IMR-90 (cell line): ENCODE measurements at regions not wholly inside any gene's neighbourhood (a gene's known extent, or its start where the extent isn't known, plus 50 kb on each side); places are given as distances from the start of the nearest gene placed in this dataset.

ENCODE experiments used
- ATAC-seq: fragments of 200-7000 bp; cut with Tn5 transposase; 2 replicates; pipeline ENCODE4 v1.9.1; 2020; ENCODE audit warnings: low read depth, mild to moderate bottlenecking, moderate library complexity
- BruUV-seq: library from RNA; stranded (reverse); fragments of 400-500 nt; replicated peaks from 2 replicates; lab custom pipeline; 2021; lab: Mats Ljungman, UMichigan
- CTCF ChIA-PET: fragments of 300-600 bp; formaldehyde crosslinking; extraction: SDS; loops from one replicate; lab custom pipeline; 2021; ENCODE audit warnings: antibody characterized with exemption; lab: Yijun Ruan, JAX
- POLR2A ChIA-PET: fragments of 300-600 bp; sonication (Branson Sonifier 250); formaldehyde crosslinking; loops from one replicate; lab custom pipeline; 2022; ENCODE audit warnings: antibody characterized with exemption; ENCODE audit not compliant: unreplicated experiment; lab: Charles Lee
- DNase-seq: peaks from one replicate; pipeline ENCODE4 v3.0.0; 2013
- H2AFZ ChIP-seq: replicated peaks from 2 replicates; pipeline ENCODE3; 2013; ENCODE audit warnings: low read length, mild to moderate bottlenecking; ENCODE audit not compliant: poor library complexity
- H2AK5ac ChIP-seq: 2 replicates; pipeline ENCODE4 v1.6.1; 2013; ENCODE audit warnings: low read depth, low read length, inconsistent platforms
- H2AK9ac ChIP-seq: replicated peaks from 2 replicates; pipeline ENCODE3; 2013; ENCODE audit warnings: mild to moderate bottlenecking, low read depth, low read length, moderate library complexity; ENCODE audit not compliant: poor library complexity
- H2BK120ac ChIP-seq: 2 replicates; pipeline ENCODE4 v1.6.1; 2013; ENCODE audit warnings: low read depth, low read length, inconsistent platforms
- H2BK15ac ChIP-seq: 3 replicates; pipeline ENCODE4 v1.6.1; 2013; ENCODE audit warnings: low read depth, low read length, inconsistent platforms
- H2BK20ac ChIP-seq: 2 replicates; pipeline ENCODE4 v1.6.1; 2013; ENCODE audit warnings: low read depth, mild to moderate bottlenecking, inconsistent platforms, low read length, moderate library complexity
- H2BK5ac ChIP-seq: 2 replicates; pipeline ENCODE4 v1.6.1; 2013; ENCODE audit warnings: mild to moderate bottlenecking, low read depth, low read length, inconsistent platforms; ENCODE audit not compliant: poor library complexity, severe bottlenecking
- H3K14ac ChIP-seq: replicated peaks from 2 replicates; pipeline ENCODE4 v1.6.1; 2013; ENCODE audit warnings: low read depth, low read length, inconsistent platforms
- H3K18ac ChIP-seq: 2 replicates; pipeline ENCODE4 v1.6.1; 2013; ENCODE audit warnings: low read depth, low read length, control low read depth
- H3K23ac ChIP-seq: 2 replicates; pipeline ENCODE4 v1.6.1; 2013; ENCODE audit warnings: low read depth, low read length, inconsistent platforms
- H3K27ac ChIP-seq: 2 replicates; pipeline ENCODE4 v1.5.1; 2013; ENCODE audit warnings: mild to moderate bottlenecking, control low read depth, low read length; ENCODE audit not compliant: insufficient read depth
- H3K27me3 ChIP-seq: 2 replicates; pipeline ENCODE4 v1.6.1; 2013; ENCODE audit warnings: low read length; ENCODE audit not compliant: control insufficient read depth, insufficient read depth
- H3K36me3 ChIP-seq: 2 replicates; pipeline ENCODE4 v1.6.1; 2013; ENCODE audit warnings: low read length, mixed read lengths; ENCODE audit not compliant: control insufficient read depth, insufficient read depth
- H3K4ac ChIP-seq: 2 replicates; pipeline ENCODE4 v1.6.1; 2013; ENCODE audit warnings: low read depth, low read length, inconsistent platforms
- H3K4me1 ChIP-seq: 2 replicates; pipeline ENCODE4 v1.6.1; 2013; ENCODE audit warnings: low read length, mixed read lengths; ENCODE audit not compliant: control insufficient read depth, insufficient read depth
- H3K4me2 ChIP-seq: 2 replicates; pipeline ENCODE4 v1.6.1; 2013; ENCODE audit warnings: low read depth, mild to moderate bottlenecking, control low read depth, low read length, moderate library complexity
- H3K4me3 ChIP-seq: 2 replicates; pipeline ENCODE4 v1.5.1; 2013; ENCODE audit warnings: low read depth, mild to moderate bottlenecking, control low read depth, low read length, moderate library complexity; ENCODE audit not compliant: insufficient read depth
- H3K56ac ChIP-seq: 2 replicates; pipeline ENCODE4 v1.6.1; 2013; ENCODE audit warnings: low read length, inconsistent platforms; ENCODE audit not compliant: insufficient read depth; ENCODE audit errors: extremely low read depth
- H3K79me1 ChIP-seq, 2 experiments: 2 replicates each; pipeline ENCODE4 v1.6.1; 2013; ENCODE audit warnings: low read length in 2 of 2, inconsistent platforms in 1 of 2, low read depth in 1 of 2
- H3K9ac ChIP-seq: 2 replicates; pipeline ENCODE4 v1.6.1; 2013; ENCODE audit warnings: low read depth, low read length, control low read depth
- H3K9me1 ChIP-seq: 2 replicates; pipeline ENCODE4 v1.6.1; 2013; ENCODE audit warnings: low read length, inconsistent platforms; ENCODE audit not compliant: insufficient read depth
- H3K9me3 ChIP-seq: 2 replicates; pipeline ENCODE4 v1.6.1; 2013; ENCODE audit warnings: low read length; ENCODE audit not compliant: control insufficient read depth, insufficient read depth
- H4K20me1 ChIP-seq: 2 replicates; pipeline ENCODE4 v1.6.1; 2013; ENCODE audit warnings: low read length, inconsistent platforms; ENCODE audit not compliant: insufficient read depth
- H4K5ac ChIP-seq: 2 replicates; pipeline ENCODE4 v1.6.1; 2013; ENCODE audit warnings: mild to moderate bottlenecking, low read depth, low read length, control low read depth
- H4K8ac ChIP-seq, 2 experiments: 2 replicates each; pipeline ENCODE4 v1.6.1; 2013; ENCODE audit warnings: low read depth in 2 of 2, low read length in 2 of 2, control low read depth in 1 of 2, inconsistent platforms in 1 of 2
- H4K91ac ChIP-seq: 2 replicates; pipeline ENCODE4 v1.6.1; 2013; ENCODE audit warnings: low read depth, low read length, inconsistent platforms; ENCODE audit not compliant: insufficient read depth
- ELK1 ChIP-seq: fragments of 150-350 bp; IDR thresholded peaks from 2 replicates; pipeline ENCODE4 v1.6.1; 2016; ENCODE audit warnings: low read depth, mild to moderate bottlenecking, low read length, moderate library complexity, borderline replicate concordance
- WGBS, 2 experiments: methylation state at CpG; one replicate each; pipeline versions ENCODE4 v1.1.5 to v1.1.7; 2013; ENCODE audit warnings: missing lambda C conversion rate in 2 of 2; ENCODE audit not compliant: insufficient read length in 1 of 2; ENCODE audit errors: extremely low coverage in 2 of 2; 5-methylcytosine and 5-hydroxymethylcytosine counted together
- dilution Hi-C: fragments of 300-500 bp; cut with HindIII; formaldehyde crosslinking; loops from one replicate; pipeline ENCODE4 v1.14.3; 2018; ENCODE audit warnings: low sequenced_read_pairs; ENCODE audit not compliant: unreplicated experiment
- in situ Hi-C: fragments of 300-500 bp; cut with MboI; formaldehyde crosslinking; loops from 3 replicates; pipeline ENCODE4 v1.14.3; 2019; ENCODE audit warnings: low sequenced_read_pairs, inconsistent platforms, mixed read lengths
- intact Hi-C: fragments of 100-400 bp; cut with micrococcal nuclease; formaldehyde crosslinking; loops from 2 replicates; pipeline ENCODE4 v1.10.0; 2022

GRCh38 chr20:40431112-40431511 lies 257.9 kb downstream of the MAFB start:
- Histone ChIP-seq H3K27me3 (no peaks in the 10 kb centered on the region), H2BK5ac (no peak overlapping the region), H3K79me1 (no peaks in the 10 kb centered on the region), H4K91ac (no peak overlapping the region), H2BK20ac (no peak overlapping the region), H2AFZ (no peak overlapping the region), H4K20me1 (no peaks in the 10 kb centered on the region), H3K9me3 (no peaks in the 10 kb centered on the region), H3K4me3 (no peak overlapping the region), H3K4me2 (no peak overlapping the region), H3K18ac (no peak overlapping the region), H3K4ac (no peak overlapping the region), H4K5ac (no peak overlapping the region), H3K27ac (no peak overlapping the region), H2BK120ac (no peak overlapping the region), H4K8ac (no peak overlapping the region), H3K9me1 (no peaks in the 10 kb centered on the region), H3K56ac (no peak overlapping the region), H3K4me1 (no peaks in the 10 kb centered on the region), H2BK15ac (no peak overlapping the region), H3K9ac (no peak overlapping the region), H3K23ac (no peak overlapping the region), H2AK5ac (no peak overlapping the region), H3K14ac (no peak overlapping the region), H3K36me3 (no peaks in the 10 kb centered on the region), H2AK9ac (no peak overlapping the region)
- intact Hi-C loops, result no loop called here
- no peak for ATAC-seq
- no peak for TF ChIP-seq ELK1
- dilution Hi-C loops, result no loop called here
- DNase-seq, result no peak
- ChIA-PET POLR2A (no interaction called here), CTCF (no interaction called here)
- BruUV-seq, result no TSS peak
- WGBS, 2 experiments, result 7% methylated on average over 1 of the region's 4 CpGs; no CpG with 5 or more reads in 1 of the 2 experiments
- in situ Hi-C loops, result no loop called here
